GM23338 (cell line): ENCODE measurements at regions not wholly inside any gene's neighbourhood (a gene's known extent, or its start where the extent isn't known, plus 50 kb on each side); places are given as distances from the start of the nearest gene placed in this dataset.

Source experiments
- ATAC-seq: fragments of 200-7000 bp; cut with Tn5 transposase; 3 replicates; pipeline ENCODE4 v1.9.1; 2020
- DNase-seq: peaks from one replicate; pipeline ENCODE4 v3.0.0-alpha.2; 2015; ENCODE audit warnings: low spot score
- H2AFZ ChIP-seq: fragments of 200-600 bp; sonication (generic); 2 replicates; pipeline ENCODE4 v1.8.0; 2016; ENCODE audit warnings: antibody characterized with exemption, mild to moderate bottlenecking, moderate library complexity
- H3F3A ChIP-seq: fragments of 200-600 bp; sonication (generic); replicated peaks from 2 replicates; pipeline ENCODE4 v1.8.0; 2017; ENCODE audit warnings: antibody characterized with exemption, mixed run types, low read depth
- H3K27ac ChIP-seq: fragments of 200-600 bp; sonication (generic); 2 replicates; pipeline ENCODE4 v1.6.1; 2016; ENCODE audit warnings: low read depth
- H3K27me3 ChIP-seq: fragments of 200-600 bp; sonication (generic); 2 replicates; pipeline ENCODE4 v1.8.0; 2016; ENCODE audit warnings: mild to moderate bottlenecking, mixed run types, moderate library complexity; ENCODE audit not compliant: insufficient read depth
- H3K36me3 ChIP-seq: fragments of 200-600 bp; sonication (generic); 2 replicates; pipeline ENCODE4 v1.8.0; 2016; ENCODE audit warnings: mild to moderate bottlenecking; ENCODE audit not compliant: insufficient read depth
- H3K4me1 ChIP-seq: fragments of 200-600 bp; sonication (generic); 2 replicates; pipeline ENCODE4 v1.8.0; 2016; ENCODE audit warnings: mild to moderate bottlenecking, moderate library complexity; ENCODE audit not compliant: insufficient read depth
- H3K4me2 ChIP-seq: fragments of 200-600 bp; sonication (generic); 2 replicates; pipeline ENCODE4 v1.7.1; 2017; ENCODE audit warnings: mixed run types
- H3K4me3 ChIP-seq: fragments of 200-600 bp; sonication (generic); 2 replicates; pipeline ENCODE4 v1.6.1; 2016; ENCODE audit warnings: mixed run types
- H3K79me2 ChIP-seq: fragments of 200-600 bp; sonication (generic); replicated peaks from 2 replicates; pipeline ENCODE4 v1.8.0; 2017; ENCODE audit warnings: mild to moderate bottlenecking; ENCODE audit not compliant: insufficient read depth
- H3K9me2 ChIP-seq: fragments of 200-600 bp; sonication (generic); 2 replicates; pipeline ENCODE4 v1.8.0; 2017; ENCODE audit not compliant: insufficient read depth
- H4K20me1 ChIP-seq: fragments of 200-600 bp; sonication (generic); replicated peaks from 2 replicates; pipeline ENCODE4 v1.8.0; 2017; ENCODE audit warnings: mild to moderate bottlenecking; ENCODE audit not compliant: insufficient read depth
- H3K27ac Mint-ChIP-seq: 2 replicates; pipeline ENCODE4 v1.8.0; 2020; ENCODE audit warnings: inconsistent platforms, mild to moderate bottlenecking, moderate library complexity, mixed read lengths
- H3K27me3 Mint-ChIP-seq: 3 replicates; pipeline ENCODE4 v1.8.0; 2022; ENCODE audit warnings: low read depth, mild to moderate bottlenecking, moderate library complexity, mixed read lengths, inconsistent platforms; ENCODE audit not compliant: insufficient read depth, poor library complexity
- H3K36me3 Mint-ChIP-seq: 3 replicates; pipeline ENCODE4 v1.8.0; 2021; ENCODE audit warnings: low read depth, mild to moderate bottlenecking, inconsistent platforms, moderate library complexity, mixed read lengths
- H3K4me1 Mint-ChIP-seq: 3 replicates; pipeline ENCODE4 v1.8.0; 2020; ENCODE audit warnings: mild to moderate bottlenecking, inconsistent platforms, mixed read lengths
- H3K4me3 Mint-ChIP-seq: 3 replicates; pipeline ENCODE4 v1.8.0; 2021; ENCODE audit warnings: moderate library complexity, mild to moderate bottlenecking, inconsistent platforms, mixed read lengths
- H3K9me3 Mint-ChIP-seq: 3 replicates; pipeline ENCODE4 v1.8.0; 2020; ENCODE audit warnings: moderate library complexity, mild to moderate bottlenecking, inconsistent platforms, mixed read lengths
- CREB1 ChIP-seq: fragments of 250-450 bp; sonication (Bioruptor Pico); IDR thresholded peaks from 2 replicates; pipeline ENCODE4 v1.5.0; 2020; ENCODE audit warnings: low read depth, mild to moderate bottlenecking, moderate library complexity
- EZH2 ChIP-seq: fragments of 200-600 bp; sonication (generic); IDR thresholded peaks from one replicate; pipeline ENCODE4 v1.8.0; 2017; ENCODE audit warnings: antibody characterized with exemption, mild to moderate bottlenecking, low read depth; ENCODE audit not compliant: unreplicated experiment
- EZH2phosphoT487 ChIP-seq: fragments of 200-600 bp; sonication (generic); IDR thresholded peaks from one replicate; pipeline ENCODE4 v1.8.1; 2018; ENCODE audit warnings: antibody characterized with exemption; ENCODE audit not compliant: unreplicated experiment
- JUNB ChIP-seq: IDR thresholded peaks from one replicate; pipeline ENCODE4 v1.6.1; 2016; ENCODE audit warnings: antibody characterized with exemption; ENCODE audit not compliant: unreplicated experiment
- NANOG ChIP-seq: IDR thresholded peaks from 2 replicates; pipeline ENCODE4 v1.6.1; 2016; ENCODE audit warnings: antibody characterized with exemption, borderline replicate concordance
- POLR2AphosphoS5 ChIP-seq: IDR thresholded peaks from 2 replicates; pipeline ENCODE4 v1.6.1; 2016; ENCODE audit warnings: antibody characterized with exemption, low read depth
- STAT1 ChIP-seq: IDR thresholded peaks from one replicate; pipeline ENCODE4 v1.6.1; 2016; ENCODE audit warnings: antibody characterized with exemption; ENCODE audit not compliant: unreplicated experiment
- ZNF114 ChIP-seq: fragments of 250-450 bp; sonication (Bioruptor Pico); IDR thresholded peaks from 2 replicates; pipeline ENCODE4 v1.5.0; 2020; ENCODE audit warnings: mild to moderate bottlenecking, moderate library complexity
- ZNF331 ChIP-seq: fragments of 250-450 bp; sonication (Bioruptor Pico); IDR thresholded peaks from 2 replicates; pipeline ENCODE4 v1.5.0; 2020; ENCODE audit warnings: low read depth, mild to moderate bottlenecking, moderate library complexity
- TF ChIP-seq, protein P1 (sequence below): fragments of 250-450 bp; sonication (Bioruptor Pico); IDR thresholded peaks from 2 replicates; pipeline ENCODE4 v1.5.0; 2020; ENCODE audit warnings: mild to moderate bottlenecking, moderate library complexity
- TF ChIP-seq, protein P2 (sequence below), 2 experiments: fragments of 200-600 bp in 1 of 2; sonication (generic) in 1 of 2; conservative IDR thresholded peaks; 2 replicates each; pipeline versions ENCODE4 v1.5.1 to v1.6.1; 2016 to 2017; ENCODE audit warnings: antibody characterized with exemption in 2 of 2, low read depth in 2 of 2, mild to moderate bottlenecking in 2 of 2, moderate library complexity in 1 of 2
- TF ChIP-seq, protein P3 (sequence below): IDR thresholded peaks from one replicate; pipeline ENCODE4 v1.6.1; 2018; ENCODE audit warnings: antibody characterized with exemption; ENCODE audit not compliant: unreplicated experiment
- TF ChIP-seq, protein P4 (sequence below): IDR thresholded peaks from 2 replicates; pipeline ENCODE4 v1.6.1; 2016; ENCODE audit warnings: antibody characterized with exemption

DNA sequence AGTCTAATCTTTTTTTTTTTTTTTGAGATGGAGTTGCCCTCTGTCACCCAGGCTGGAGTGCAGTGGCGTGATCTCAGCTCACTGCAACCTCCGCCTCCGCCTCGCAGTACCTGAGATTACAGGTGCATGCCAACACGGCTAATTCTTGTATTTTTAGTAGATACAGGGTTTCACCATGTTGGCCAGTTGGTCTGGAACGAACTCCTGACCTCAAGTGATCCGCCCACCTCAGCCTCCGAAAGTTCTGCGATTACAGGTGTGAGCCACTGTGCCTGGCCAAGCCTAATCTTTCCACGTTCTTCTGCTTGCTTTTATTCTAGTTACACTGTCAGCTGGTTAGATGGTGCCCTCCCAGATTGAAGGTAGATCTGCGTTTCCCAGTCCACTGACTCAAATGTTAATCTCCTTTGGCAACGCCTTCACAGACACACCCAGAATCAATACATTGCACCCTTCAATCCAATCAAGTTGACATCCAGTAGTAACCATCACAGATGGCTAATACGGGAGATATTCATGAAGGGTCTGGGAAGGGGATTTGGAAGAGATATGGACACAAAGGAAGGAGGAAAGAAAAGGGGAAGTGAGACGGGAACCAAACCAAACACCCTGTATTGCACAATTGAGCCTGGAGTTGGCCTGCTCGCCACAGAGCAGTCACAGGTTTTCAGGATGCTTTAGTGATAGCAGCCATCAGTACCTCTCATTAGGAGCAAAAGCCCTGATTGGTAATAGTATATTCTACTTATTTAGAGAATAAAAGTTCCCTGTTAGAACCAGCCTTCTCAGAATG is 229.8 kb downstream of the PIK3C3 start:
- no peaks in the 10 kb centered on the region for H3K4me1 Mint-ChIP-seq
- Histone ChIP-seq H3F3A (no peaks in the 10 kb centered on the region), H3K36me3 (no peaks in the 10 kb centered on the region), H3K27me3 (no peaks in the 10 kb centered on the region), H3K4me1 (no peaks in the 10 kb centered on the region), H2AFZ (no peak overlapping the region), H3K79me2 (no peaks in the 10 kb centered on the region), H4K20me1 (no peaks in the 10 kb centered on the region), H3K4me2 (no peak overlapping the region), H3K27ac (no peak overlapping the region), H3K4me3 (no peak overlapping the region), H3K9me2 (0 out of 2 replicates have a peak, but pooled peaks cover 8% of the 10 kb centered on the region)
- H3K27ac Mint-ChIP-seq: no peak overlapping the region
- peaks cover 2% of the 10 kb centered on the region; the same call in 1 of the 3 replicates for H3K36me3 Mint-ChIP-seq
- H3K9me3 Mint-ChIP-seq: peaks cover 13% of the 10 kb centered on the region
- no peak overlapping the region for H3K4me3 Mint-ChIP-seq
- H3K27me3 Mint-ChIP-seq: no peaks in the 10 kb centered on the region
- no peak for DNase-seq
- no peak for ATAC-seq
- TF ChIP-seq, protein P1, sequence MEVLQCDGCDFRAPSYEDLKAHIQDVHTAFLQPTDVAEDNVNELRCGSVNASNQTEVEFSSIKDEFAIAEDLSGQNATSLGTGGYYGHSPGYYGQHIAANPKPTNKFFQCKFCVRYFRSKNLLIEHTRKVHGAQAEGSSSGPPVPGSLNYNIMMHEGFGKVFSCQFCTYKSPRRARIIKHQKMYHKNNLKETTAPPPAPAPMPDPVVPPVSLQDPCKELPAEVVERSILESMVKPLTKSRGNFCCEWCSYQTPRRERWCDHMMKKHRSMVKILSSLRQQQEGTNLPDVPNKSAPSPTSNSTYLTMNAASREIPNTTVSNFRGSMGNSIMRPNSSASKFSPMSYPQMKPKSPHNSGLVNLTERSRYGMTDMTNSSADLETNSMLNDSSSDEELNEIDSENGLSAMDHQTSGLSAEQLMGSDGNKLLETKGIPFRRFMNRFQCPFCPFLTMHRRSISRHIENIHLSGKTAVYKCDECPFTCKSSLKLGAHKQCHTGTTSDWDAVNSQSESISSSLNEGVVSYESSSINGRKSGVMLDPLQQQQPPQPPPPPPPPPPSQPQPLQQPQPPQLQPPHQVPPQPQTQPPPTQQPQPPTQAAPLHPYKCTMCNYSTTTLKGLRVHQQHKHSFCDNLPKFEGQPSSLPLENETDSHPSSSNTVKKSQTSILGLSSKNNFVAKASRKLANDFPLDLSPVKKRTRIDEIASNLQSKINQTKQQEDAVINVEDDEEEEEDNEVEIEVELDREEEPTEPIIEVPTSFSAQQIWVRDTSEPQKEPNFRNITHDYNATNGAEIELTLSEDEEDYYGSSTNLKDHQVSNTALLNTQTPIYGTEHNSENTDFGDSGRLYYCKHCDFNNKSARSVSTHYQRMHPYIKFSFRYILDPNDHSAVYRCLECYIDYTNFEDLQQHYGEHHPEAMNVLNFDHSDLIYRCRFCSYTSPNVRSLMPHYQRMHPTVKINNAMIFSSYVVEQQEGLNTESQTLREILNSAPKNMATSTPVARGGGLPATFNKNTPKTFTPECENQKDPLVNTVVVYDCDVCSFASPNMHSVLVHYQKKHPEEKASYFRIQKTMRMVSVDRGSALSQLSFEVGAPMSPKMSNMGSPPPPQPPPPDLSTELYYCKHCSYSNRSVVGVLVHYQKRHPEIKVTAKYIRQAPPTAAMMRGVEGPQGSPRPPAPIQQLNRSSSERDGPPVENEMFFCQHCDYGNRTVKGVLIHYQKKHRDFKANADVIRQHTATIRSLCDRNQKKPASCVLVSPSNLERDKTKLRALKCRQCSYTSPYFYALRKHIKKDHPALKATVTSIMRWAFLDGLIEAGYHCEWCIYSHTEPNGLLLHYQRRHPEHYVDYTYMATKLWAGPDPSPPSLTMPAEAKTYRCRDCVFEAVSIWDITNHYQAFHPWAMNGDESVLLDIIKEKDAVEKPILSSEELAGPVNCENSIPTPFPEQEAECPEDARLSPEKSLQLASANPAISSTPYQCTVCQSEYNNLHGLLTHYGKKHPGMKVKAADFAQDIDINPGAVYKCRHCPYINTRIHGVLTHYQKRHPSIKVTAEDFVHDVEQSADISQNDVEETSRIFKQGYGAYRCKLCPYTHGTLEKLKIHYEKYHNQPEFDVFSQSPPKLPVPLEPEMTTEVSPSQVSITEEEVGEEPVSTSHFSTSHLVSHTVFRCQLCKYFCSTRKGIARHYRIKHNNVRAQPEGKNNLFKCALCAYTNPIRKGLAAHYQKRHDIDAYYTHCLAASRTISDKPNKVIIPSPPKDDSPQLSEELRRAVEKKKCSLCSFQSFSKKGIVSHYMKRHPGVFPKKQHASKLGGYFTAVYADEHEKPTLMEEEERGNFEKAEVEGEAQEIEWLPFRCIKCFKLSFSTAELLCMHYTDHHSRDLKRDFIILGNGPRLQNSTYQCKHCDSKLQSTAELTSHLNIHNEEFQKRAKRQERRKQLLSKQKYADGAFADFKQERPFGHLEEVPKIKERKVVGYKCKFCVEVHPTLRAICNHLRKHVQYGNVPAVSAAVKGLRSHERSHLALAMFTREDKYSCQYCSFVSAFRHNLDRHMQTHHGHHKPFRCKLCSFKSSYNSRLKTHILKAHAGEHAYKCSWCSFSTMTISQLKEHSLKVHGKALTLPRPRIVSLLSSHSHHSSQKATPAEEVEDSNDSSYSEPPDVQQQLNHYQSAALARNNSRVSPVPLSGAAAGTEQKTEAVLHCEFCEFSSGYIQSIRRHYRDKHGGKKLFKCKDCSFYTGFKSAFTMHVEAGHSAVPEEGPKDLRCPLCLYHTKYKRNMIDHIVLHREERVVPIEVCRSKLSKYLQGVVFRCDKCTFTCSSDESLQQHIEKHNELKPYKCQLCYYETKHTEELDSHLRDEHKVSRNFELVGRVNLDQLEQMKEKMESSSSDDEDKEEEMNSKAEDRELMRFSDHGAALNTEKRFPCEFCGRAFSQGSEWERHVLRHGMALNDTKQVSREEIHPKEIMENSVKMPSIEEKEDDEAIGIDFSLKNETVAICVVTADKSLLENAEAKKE (CRISPR knock-in tag): no peak
- TF ChIP-seq NANOG (no peak), POLR2AphosphoS5 (no peak), JUNB (no peak), CREB1 (no peak), ZNF331 (CRISPR knock-in tag) (no peak), STAT1 (no peak), EZH2phosphoT487 (no peak), EZH2 (no peak), ZNF114 (CRISPR knock-in tag) (no peak)
- TF ChIP-seq, protein P2, sequence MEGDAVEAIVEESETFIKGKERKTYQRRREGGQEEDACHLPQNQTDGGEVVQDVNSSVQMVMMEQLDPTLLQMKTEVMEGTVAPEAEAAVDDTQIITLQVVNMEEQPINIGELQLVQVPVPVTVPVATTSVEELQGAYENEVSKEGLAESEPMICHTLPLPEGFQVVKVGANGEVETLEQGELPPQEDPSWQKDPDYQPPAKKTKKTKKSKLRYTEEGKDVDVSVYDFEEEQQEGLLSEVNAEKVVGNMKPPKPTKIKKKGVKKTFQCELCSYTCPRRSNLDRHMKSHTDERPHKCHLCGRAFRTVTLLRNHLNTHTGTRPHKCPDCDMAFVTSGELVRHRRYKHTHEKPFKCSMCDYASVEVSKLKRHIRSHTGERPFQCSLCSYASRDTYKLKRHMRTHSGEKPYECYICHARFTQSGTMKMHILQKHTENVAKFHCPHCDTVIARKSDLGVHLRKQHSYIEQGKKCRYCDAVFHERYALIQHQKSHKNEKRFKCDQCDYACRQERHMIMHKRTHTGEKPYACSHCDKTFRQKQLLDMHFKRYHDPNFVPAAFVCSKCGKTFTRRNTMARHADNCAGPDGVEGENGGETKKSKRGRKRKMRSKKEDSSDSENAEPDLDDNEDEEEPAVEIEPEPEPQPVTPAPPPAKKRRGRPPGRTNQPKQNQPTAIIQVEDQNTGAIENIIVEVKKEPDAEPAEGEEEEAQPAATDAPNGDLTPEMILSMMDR (conservative IDR thresholded peaks at IDR 0.05; ENCODE audit: low read depth in 2 of 2): no peak
- TF ChIP-seq, protein P3, sequence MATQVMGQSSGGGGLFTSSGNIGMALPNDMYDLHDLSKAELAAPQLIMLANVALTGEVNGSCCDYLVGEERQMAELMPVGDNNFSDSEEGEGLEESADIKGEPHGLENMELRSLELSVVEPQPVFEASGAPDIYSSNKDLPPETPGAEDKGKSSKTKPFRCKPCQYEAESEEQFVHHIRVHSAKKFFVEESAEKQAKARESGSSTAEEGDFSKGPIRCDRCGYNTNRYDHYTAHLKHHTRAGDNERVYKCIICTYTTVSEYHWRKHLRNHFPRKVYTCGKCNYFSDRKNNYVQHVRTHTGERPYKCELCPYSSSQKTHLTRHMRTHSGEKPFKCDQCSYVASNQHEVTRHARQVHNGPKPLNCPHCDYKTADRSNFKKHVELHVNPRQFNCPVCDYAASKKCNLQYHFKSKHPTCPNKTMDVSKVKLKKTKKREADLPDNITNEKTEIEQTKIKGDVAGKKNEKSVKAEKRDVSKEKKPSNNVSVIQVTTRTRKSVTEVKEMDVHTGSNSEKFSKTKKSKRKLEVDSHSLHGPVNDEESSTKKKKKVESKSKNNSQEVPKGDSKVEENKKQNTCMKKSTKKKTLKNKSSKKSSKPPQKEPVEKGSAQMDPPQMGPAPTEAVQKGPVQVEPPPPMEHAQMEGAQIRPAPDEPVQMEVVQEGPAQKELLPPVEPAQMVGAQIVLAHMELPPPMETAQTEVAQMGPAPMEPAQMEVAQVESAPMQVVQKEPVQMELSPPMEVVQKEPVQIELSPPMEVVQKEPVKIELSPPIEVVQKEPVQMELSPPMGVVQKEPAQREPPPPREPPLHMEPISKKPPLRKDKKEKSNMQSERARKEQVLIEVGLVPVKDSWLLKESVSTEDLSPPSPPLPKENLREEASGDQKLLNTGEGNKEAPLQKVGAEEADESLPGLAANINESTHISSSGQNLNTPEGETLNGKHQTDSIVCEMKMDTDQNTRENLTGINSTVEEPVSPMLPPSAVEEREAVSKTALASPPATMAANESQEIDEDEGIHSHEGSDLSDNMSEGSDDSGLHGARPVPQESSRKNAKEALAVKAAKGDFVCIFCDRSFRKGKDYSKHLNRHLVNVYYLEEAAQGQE: no peak
- TF ChIP-seq, protein P4, sequence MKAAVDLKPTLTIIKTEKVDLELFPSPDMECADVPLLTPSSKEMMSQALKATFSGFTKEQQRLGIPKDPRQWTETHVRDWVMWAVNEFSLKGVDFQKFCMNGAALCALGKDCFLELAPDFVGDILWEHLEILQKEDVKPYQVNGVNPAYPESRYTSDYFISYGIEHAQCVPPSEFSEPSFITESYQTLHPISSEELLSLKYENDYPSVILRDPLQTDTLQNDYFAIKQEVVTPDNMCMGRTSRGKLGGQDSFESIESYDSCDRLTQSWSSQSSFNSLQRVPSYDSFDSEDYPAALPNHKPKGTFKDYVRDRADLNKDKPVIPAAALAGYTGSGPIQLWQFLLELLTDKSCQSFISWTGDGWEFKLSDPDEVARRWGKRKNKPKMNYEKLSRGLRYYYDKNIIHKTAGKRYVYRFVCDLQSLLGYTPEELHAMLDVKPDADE: no peak
